Karpas-422 (cell line): ENCODE measurements at regions not wholly inside any gene's neighbourhood (a gene's known extent, or its start where the extent isn't known, plus 50 kb on each side); places are given as distances from the start of the nearest gene placed in this dataset.

Source experiments
- DNase-seq: peaks from one replicate; pipeline ENCODE4 v3.0.0-alpha.2; 2015
- H2AFZ ChIP-seq: fragments of 200-600 bp; sonication (generic); 2 replicates; pipeline ENCODE4 v1.6.1; 2014; ENCODE audit warnings: antibody characterized with exemption, low read length, mixed read lengths
- H3K27ac ChIP-seq: fragments of 200-600 bp; sonication (generic); 2 replicates; pipeline ENCODE4 v1.5.1; 2014; ENCODE audit warnings: mild to moderate bottlenecking, low read length, moderate library complexity
- H3K27me3 ChIP-seq: fragments of 200-600 bp; sonication (generic); 2 replicates; pipeline ENCODE4 v1.6.1; 2014; ENCODE audit warnings: low read length, mixed read lengths
- H3K36me3 ChIP-seq: fragments of 200-600 bp; sonication (generic); 2 replicates; pipeline ENCODE4 v1.6.1; 2014; ENCODE audit warnings: low read length, mixed read lengths; ENCODE audit not compliant: insufficient read depth
- H3K4me1 ChIP-seq: fragments of 200-600 bp; sonication (generic); 2 replicates; pipeline ENCODE4 v1.6.1; 2014; ENCODE audit warnings: mild to moderate bottlenecking, low read length, mixed read lengths
- H3K4me2 ChIP-seq: fragments of 200-600 bp; sonication (generic); 2 replicates; pipeline ENCODE4 v1.6.1; 2014; ENCODE audit warnings: low read length, low read depth, mild to moderate bottlenecking; ENCODE audit not compliant: poor library complexity, severe bottlenecking
- H3K4me3 ChIP-seq: fragments of 200-600 bp; sonication (generic); 2 replicates; pipeline ENCODE4 v1.5.1; 2014; ENCODE audit warnings: mild to moderate bottlenecking, antibody characterized with exemption, low read length, mixed read lengths
- H3K79me2 ChIP-seq: fragments of 200-600 bp; sonication (generic); 2 replicates; pipeline ENCODE4 v1.6.1; 2014; ENCODE audit warnings: mild to moderate bottlenecking, low read length, mixed read lengths
- H3K9ac ChIP-seq: fragments of 200-600 bp; sonication (generic); 2 replicates; pipeline ENCODE4 v1.6.0; 2014; ENCODE audit warnings: low read length
- H3K9me2 ChIP-seq: fragments of 200-600 bp; sonication (generic), shearing (Covaris generic); replicated peaks from 2 replicates; pipeline ENCODE4 v1.6.0; 2014; ENCODE audit warnings: mild to moderate bottlenecking, low read length, moderate library complexity; ENCODE audit not compliant: insufficient read depth
- H3K9me3 ChIP-seq: fragments of 300-700, 200-600 bp; sonication (generic); 2 replicates; pipeline ENCODE4 v1.6.1; 2014; ENCODE audit warnings: low read length, mixed read lengths
- H4K20me1 ChIP-seq: fragments of 200-600 bp; sonication (generic); 2 replicates; pipeline ENCODE4 v1.6.1; 2014; ENCODE audit warnings: mild to moderate bottlenecking, antibody characterized with exemption, low read length, low read depth; ENCODE audit not compliant: insufficient read depth

DNA sequence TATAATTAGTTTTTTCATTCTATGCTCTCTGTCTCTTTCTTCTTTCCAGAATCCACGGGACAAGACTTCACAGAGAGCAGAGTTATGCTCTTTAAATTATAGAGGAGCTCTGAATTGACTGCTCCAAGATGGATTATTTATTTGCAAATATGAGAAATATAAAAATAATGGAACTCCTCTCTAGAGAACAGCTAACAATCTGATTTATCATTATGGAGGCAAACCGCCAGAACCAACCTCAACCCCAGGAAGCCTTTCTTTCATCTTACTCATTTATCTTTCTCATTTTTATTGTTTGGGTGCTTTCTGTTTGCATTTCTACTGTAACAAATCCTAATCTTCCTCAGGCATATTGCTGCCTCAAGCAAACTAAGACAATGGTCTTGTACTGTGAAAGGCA, 216.5 kb downstream of the C12orf50 start:
- no peak for DNase-seq
- no peaks in the 10 kb centered on the region for H3K9me3 ChIP-seq
- H3K4me1 ChIP-seq = no peaks in the 10 kb centered on the region
- H3K27ac ChIP-seq = no peak overlapping the region
- H4K20me1 ChIP-seq = no peaks in the 10 kb centered on the region
- no peak overlapping the region for H3K4me2 ChIP-seq
- no peaks in the 10 kb centered on the region for H3K36me3 ChIP-seq
- no peak overlapping the region for H2AFZ ChIP-seq
- H3K79me2 ChIP-seq = no peaks in the 10 kb centered on the region
- H3K27me3 ChIP-seq = 0 out of 2 replicates have a peak, but pooled peaks cover 3% of the 10 kb centered on the region
- no peak overlapping the region for H3K4me3 ChIP-seq
- no peak overlapping the region for H3K9ac ChIP-seq
- H3K9me2 ChIP-seq = no peaks in the 10 kb centered on the region; the same call in 1 of the 2 replicates

DNA sequence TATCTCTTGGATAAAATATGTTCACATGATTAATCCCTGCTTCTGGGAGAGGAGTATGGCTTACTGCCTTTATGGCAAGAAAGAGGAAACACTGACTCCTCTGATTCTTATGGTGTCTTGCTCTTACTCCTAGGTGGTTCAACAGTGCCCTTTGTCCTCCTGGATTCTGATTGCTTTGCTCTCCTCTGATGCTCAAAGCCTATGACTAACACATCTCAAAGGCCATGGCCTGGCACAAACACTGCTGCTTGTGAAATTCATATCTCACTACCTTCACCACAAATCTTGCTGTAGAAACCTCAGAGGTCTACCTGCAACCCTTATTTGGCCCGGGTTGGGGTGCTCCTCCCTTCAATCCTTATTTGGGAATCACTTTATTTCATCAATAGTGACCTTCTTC, 217.2 kb downstream of the C12orf50 start:
- H3K36me3 ChIP-seq = no peaks in the 10 kb centered on the region
- H2AFZ ChIP-seq = no peak overlapping the region
- no peak overlapping the region for H3K4me3 ChIP-seq
- no peaks in the 10 kb centered on the region; the same call in 1 of the 2 replicates for H3K9me2 ChIP-seq
- 0 out of 2 replicates have a peak, but pooled peaks cover 3% of the 10 kb centered on the region for H3K27me3 ChIP-seq
- H3K79me2 ChIP-seq = no peaks in the 10 kb centered on the region
- no peak overlapping the region for H3K4me2 ChIP-seq
- DNase-seq = no peak
- no peaks in the 10 kb centered on the region for H4K20me1 ChIP-seq
- H3K27ac ChIP-seq = no peak overlapping the region
- H3K9me3 ChIP-seq = no peaks in the 10 kb centered on the region
- H3K4me1 ChIP-seq = no peaks in the 10 kb centered on the region
- no peak overlapping the region for H3K9ac ChIP-seq

DNA sequence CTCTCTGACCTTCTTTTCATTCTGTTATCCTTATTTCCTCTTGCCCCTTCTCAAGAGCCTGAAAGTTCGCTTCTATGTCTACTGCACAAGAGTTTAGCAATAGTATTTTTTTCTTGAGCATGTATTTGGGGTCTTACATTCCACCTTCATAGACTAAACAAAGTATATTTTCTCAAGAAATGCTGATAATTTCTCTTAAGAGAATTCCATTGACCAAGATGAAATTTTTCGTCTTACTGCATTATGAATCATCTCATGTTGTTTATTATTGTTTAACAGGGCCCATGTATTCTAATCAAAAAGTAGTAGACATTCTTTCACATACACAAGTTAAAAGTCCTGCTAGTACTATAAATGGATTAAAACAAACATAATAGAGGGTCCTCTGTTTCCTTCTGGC, 219.3 kb downstream of the C12orf50 start:
- H3K4me1 ChIP-seq = no peaks in the 10 kb centered on the region
- H3K27me3 ChIP-seq = peaks cover 4% of the 10 kb centered on the region; the same call in 1 of the 2 replicates
- H3K79me2 ChIP-seq = no peaks in the 10 kb centered on the region
- H3K4me2 ChIP-seq = no peak overlapping the region
- H4K20me1 ChIP-seq = no peaks in the 10 kb centered on the region
- no peak overlapping the region for H3K4me3 ChIP-seq
- no peaks in the 10 kb centered on the region for H3K36me3 ChIP-seq
- H3K9me3 ChIP-seq = no peaks in the 10 kb centered on the region
- no peak overlapping the region for H2AFZ ChIP-seq
- no peak overlapping the region for H3K27ac ChIP-seq
- DNase-seq = no peak
- no peaks in the 10 kb centered on the region; the same call in 1 of the 2 replicates for H3K9me2 ChIP-seq
- H3K9ac ChIP-seq = no peak overlapping the region

DNA sequence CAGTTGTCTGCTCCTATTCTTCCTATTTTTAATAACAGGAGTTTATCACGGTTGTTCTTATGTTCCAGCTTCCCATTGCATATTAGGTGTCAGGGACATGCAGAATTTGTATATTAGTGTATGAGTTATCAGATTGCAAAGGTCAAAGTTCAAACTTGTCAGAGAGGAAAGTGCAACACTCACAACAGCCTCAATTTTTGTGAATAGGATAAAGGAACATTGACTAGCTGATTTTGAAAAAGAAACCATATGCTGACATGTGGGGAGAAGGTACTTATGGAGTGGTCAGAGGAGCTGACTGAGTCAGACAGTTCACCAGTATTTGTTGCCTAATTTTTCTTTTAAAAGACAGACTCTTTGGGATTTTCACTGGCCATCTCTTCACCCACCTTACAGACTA, 222.1 kb downstream of the C12orf50 start:
- Histone ChIP-seq H4K20me1 (no peaks in the 10 kb centered on the region), H2AFZ (no peak overlapping the region), H3K9ac (no peak overlapping the region), H3K27me3 (peaks cover 4% of the 10 kb centered on the region; the same call in 1 of the 2 replicates), H3K4me2 (no peak overlapping the region), H3K4me3 (no peak overlapping the region), H3K9me2 (no peaks in the 10 kb centered on the region; the same call in 1 of the 2 replicates), H3K9me3 (no peaks in the 10 kb centered on the region), H3K79me2 (no peaks in the 10 kb centered on the region), H3K27ac (no peak overlapping the region), H3K4me1 (no peaks in the 10 kb centered on the region), H3K36me3 (no peaks in the 10 kb centered on the region)
- no peak for DNase-seq

DNA sequence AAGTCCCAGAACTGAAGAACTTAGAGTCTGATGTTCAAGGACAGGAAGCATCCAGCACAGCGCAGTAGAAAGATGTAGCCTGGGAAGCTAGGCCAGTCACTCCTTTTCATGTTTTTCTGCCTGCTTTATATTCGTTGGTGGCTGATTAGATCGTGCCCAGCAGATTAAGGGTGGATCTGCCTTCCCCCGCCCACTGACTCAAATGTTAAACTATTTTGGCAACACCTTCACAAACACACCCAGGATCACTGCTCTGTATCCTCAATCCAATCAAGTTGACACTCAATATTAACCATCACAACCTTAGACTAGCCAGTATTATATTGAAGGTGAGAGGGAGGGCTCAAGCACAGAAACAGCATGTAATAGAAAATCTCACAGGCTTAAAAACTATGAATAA, 222.9 kb downstream of the C12orf50 start:
- Histone ChIP-seq H3K27ac (no peak overlapping the region), H3K27me3 (peaks cover 4% of the 10 kb centered on the region; the same call in 1 of the 2 replicates), H3K36me3 (no peaks in the 10 kb centered on the region), H4K20me1 (no peaks in the 10 kb centered on the region), H3K79me2 (no peaks in the 10 kb centered on the region), H3K4me2 (no peak overlapping the region), H3K4me3 (no peak overlapping the region), H2AFZ (no peak overlapping the region), H3K4me1 (no peaks in the 10 kb centered on the region), H3K9me3 (no peaks in the 10 kb centered on the region), H3K9me2 (no peaks in the 10 kb centered on the region; the same call in 1 of the 2 replicates), H3K9ac (no peak overlapping the region)
- DNase-seq = no peak

DNA sequence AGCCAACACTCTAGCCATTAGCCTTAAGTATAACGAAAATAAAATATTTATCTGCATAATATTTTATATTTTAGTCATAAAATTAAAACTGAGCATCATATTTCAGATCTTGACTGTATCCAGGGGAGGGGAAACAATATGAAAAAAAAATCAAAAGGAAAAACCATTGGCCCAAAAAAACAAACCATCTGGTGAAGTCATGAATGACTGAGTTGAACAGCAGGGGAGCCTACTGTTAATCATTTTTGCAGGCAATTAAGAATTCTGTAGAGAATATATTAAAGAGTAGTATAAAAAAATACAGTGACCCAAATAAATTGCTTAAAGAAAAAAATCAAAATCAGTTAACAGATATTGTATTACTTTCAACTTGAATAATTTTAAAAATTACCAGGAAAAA, 224.8 kb downstream of the C12orf50 start:
- no peaks in the 10 kb centered on the region for H3K4me1 ChIP-seq
- no peak for DNase-seq
- no peaks in the 10 kb centered on the region; the same call in 1 of the 2 replicates for H3K9me2 ChIP-seq
- H3K4me3 ChIP-seq = no peak overlapping the region
- H3K4me2 ChIP-seq = no peak overlapping the region
- H3K79me2 ChIP-seq = no peaks in the 10 kb centered on the region
- H3K9ac ChIP-seq = no peak overlapping the region
- no peaks in the 10 kb centered on the region for H4K20me1 ChIP-seq
- no peak overlapping the region for H2AFZ ChIP-seq
- H3K27me3 ChIP-seq = peaks cover 2% of the 10 kb centered on the region; the same call in 1 of the 2 replicates
- no peaks in the 10 kb centered on the region for H3K9me3 ChIP-seq
- H3K36me3 ChIP-seq = no peaks in the 10 kb centered on the region
- H3K27ac ChIP-seq = no peak overlapping the region

DNA sequence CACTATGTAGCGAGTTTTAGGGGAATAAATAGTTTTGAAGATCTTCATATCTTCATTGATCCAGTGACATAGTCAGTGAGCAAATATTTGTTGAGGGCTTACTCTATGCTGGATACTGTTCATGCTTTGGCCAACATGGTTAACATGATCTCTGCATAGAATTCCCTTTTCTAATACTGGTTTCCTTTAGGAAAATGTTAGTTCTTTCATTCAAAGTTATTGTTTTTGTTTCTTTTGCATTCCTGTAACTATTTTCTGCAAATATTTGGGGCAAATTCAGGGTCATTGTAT, 226.5 kb downstream of the C12orf50 start:
- DNase-seq = no peak
- no peaks in the 10 kb centered on the region for H4K20me1 ChIP-seq

DNA sequence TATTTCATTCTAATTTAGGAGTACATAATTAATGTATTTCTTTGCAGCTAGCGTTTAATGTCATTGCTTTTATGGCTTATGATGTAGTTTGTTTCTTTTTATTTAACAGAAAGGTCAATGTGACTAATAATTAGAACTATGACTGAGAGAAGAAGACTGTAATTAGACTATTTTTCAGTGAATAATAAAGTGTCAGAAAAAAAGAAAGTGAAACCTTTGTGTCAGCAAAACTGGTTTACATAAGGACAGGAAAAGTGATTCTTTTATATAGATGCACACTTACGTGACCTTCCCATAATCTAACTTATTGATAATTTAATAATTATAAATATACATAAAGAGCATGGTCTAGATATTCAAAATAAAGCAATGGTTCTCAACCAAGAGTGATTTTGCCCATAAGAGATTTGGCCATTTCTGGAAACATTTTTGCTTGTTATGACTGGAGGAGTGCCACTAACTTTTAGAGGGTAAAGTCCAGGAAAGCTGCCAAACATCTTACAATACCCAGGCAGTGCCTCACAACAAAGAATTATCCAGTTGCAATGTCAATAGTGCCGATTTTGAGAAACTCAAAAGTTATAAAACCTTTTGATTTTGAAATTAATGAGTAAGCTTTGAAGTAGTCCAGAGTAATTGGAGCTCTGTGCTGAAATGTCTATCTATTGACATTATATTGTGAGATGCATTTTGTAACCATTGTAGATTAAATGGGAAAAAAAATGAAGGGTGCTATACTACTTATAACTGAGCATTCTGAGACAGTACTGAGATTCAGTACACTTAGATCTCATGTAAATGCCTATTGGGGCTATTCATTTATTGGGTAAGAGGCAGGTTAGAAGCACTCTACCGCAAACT, 227.1 kb downstream of the C12orf50 start:
- Histone ChIP-seq H3K27ac (no peak overlapping the region), H2AFZ (no peak overlapping the region), H4K20me1 (no peaks in the 10 kb centered on the region), H3K4me2 (no peak overlapping the region), H3K79me2 (no peaks in the 10 kb centered on the region), H3K4me3 (no peak overlapping the region), H3K9ac (no peak overlapping the region), H3K36me3 (no peaks in the 10 kb centered on the region), H3K27me3 (peaks cover 2% of the 10 kb centered on the region; the same call in 1 of the 2 replicates), H3K9me2 (no peaks in the 10 kb centered on the region), H3K4me1 (no peaks in the 10 kb centered on the region), H3K9me3 (no peaks in the 10 kb centered on the region)
- no peak for DNase-seq

More for the DNA sequence above, 226.5 kb downstream of the C12orf50 start:
- no peaks in the 10 kb centered on the region for H3K4me1 ChIP-seq
- no peaks in the 10 kb centered on the region for H3K9me3 ChIP-seq
- H3K9ac ChIP-seq = no peak overlapping the region
- no peak overlapping the region for H3K4me3 ChIP-seq
- no peaks in the 10 kb centered on the region for H3K79me2 ChIP-seq
- H3K9me2 ChIP-seq = no peaks in the 10 kb centered on the region
- no peak overlapping the region for H3K27ac ChIP-seq
- H3K27me3 ChIP-seq = peaks cover 2% of the 10 kb centered on the region; the same call in 1 of the 2 replicates
- no peak overlapping the region for H2AFZ ChIP-seq
- H3K4me2 ChIP-seq = no peak overlapping the region
- H3K36me3 ChIP-seq = no peaks in the 10 kb centered on the region
